HepG2 (cell line): ENCODE measurements at regions not wholly inside any gene's neighbourhood (a gene's known extent, or its start where the extent isn't known, plus 50 kb on each side); places are given as distances from the start of the nearest gene placed in this dataset.

Experiments
- ATAC-seq: fragments of 200-7000 bp; cut with Tn5 transposase; 3 replicates; pipeline ENCODE4 v1.9.1; 2020; ENCODE audit warnings: mild to moderate bottlenecking, moderate library complexity
- BruUV-seq: library from RNA; stranded (reverse); fragments of 400-500 nt; replicated peaks from 2 replicates; lab custom pipeline; 2021; lab: Mats Ljungman, UMichigan
- CTCF ChIA-PET: fragments of 300-600 bp; formaldehyde crosslinking; extraction: SDS; loops from one replicate; lab custom pipeline; 2021; ENCODE audit warnings: low total read pairs, inconsistent platforms, low intra/inter-chr PET ratio; lab: Yijun Ruan, JAX
- POLR2A ChIA-PET: fragments of 350-600 bp; sonication (Branson Sonifier 250); formaldehyde crosslinking; loops from one replicate; lab custom pipeline; 2020; ENCODE audit warnings: antibody characterized with exemption, inconsistent platforms; lab: Yijun Ruan, JAX
- DNase-seq: peaks from one replicate; pipeline ENCODE4 v3.0.0-alpha.2; 2015; ENCODE audit warnings: low spot score
- FAIRE-seq: peaks from 3 replicates; lab custom pipeline; 2011; peaks lifted over from hg19 to GRCh38; lab: Jason Lieb, UNC
- H2AFZ ChIP-seq: one replicate; pipeline ENCODE4 v1.6.1; 2011; ENCODE audit warnings: low read length, inconsistent platforms
- H3K27ac ChIP-seq: fragments of 300-600 bp; 3 replicates; pipeline ENCODE4 v1.8.0; 2011; ENCODE audit warnings: mixed run types, mild to moderate bottlenecking, mixed read lengths, low read length, inconsistent platforms; ENCODE audit not compliant: insufficient read depth; ENCODE audit errors: extremely low read length
- H3K27me3 ChIP-seq, 2 experiments: fragments of 200-600 bp in 1 of 2; 2 replicates in 1 of 2; 3 replicates in 1 of 2; pipeline versions ENCODE4 v1.6.0 to v1.8.0; 2011; ENCODE audit warnings: low read length in 2 of 2, mild to moderate bottlenecking in 2 of 2, moderate library complexity in 2 of 2, inconsistent platforms in 1 of 2; ENCODE audit not compliant: insufficient read depth in 2 of 2, control insufficient read depth in 1 of 2
- H3K36me3 ChIP-seq, 2 experiments: fragments of 200-600 bp in 1 of 2; replicated peaks in 1 of 2; 2 replicates in 1 of 2; 3 replicates in 1 of 2; pipeline versions ENCODE4 v1.5.1 to v1.8.0; 2011; ENCODE audit warnings: low read length in 2 of 2, inconsistent platforms in 1 of 2; ENCODE audit not compliant: insufficient read depth in 2 of 2, control insufficient read depth in 1 of 2
- H3K4me1 ChIP-seq: 2 replicates; pipeline ENCODE4 v1.5.1; 2012; ENCODE audit warnings: low read length, inconsistent platforms; ENCODE audit not compliant: insufficient read depth
- H3K4me2 ChIP-seq: 2 replicates; pipeline ENCODE4 v1.6.0; 2011; ENCODE audit warnings: low read depth, low read length, inconsistent platforms
- H3K4me3 ChIP-seq, 3 experiments: fragments of 200-600 bp in 1 of 3; sonication (generic), shearing (Covaris generic) in 1 of 3; replicated peaks in 1 of 3; 2 replicates each; pipeline ENCODE4 v1.5.1; 2011 to 2016; ENCODE audit warnings: low read length in 3 of 3, inconsistent platforms in 2 of 3, low read depth in 2 of 3, mild to moderate bottlenecking in 2 of 3, control low read depth in 1 of 3, mixed read lengths in 1 of 3; ENCODE audit not compliant: insufficient read depth in 1 of 3
- H3K79me2 ChIP-seq: one replicate; pipeline ENCODE4 v1.6.1; 2011; ENCODE audit warnings: low read length, inconsistent platforms; ENCODE audit not compliant: insufficient read depth
- H3K9ac ChIP-seq: 2 replicates; pipeline ENCODE4 v1.6.0; 2011; ENCODE audit warnings: mild to moderate bottlenecking, low read depth, low read length, inconsistent platforms; ENCODE audit not compliant: insufficient read depth
- H3K9me3 ChIP-seq: 2 replicates; pipeline ENCODE4 v1.5.1; 2012; ENCODE audit warnings: mild to moderate bottlenecking, low read length
- H4K20me1 ChIP-seq: 2 replicates; pipeline ENCODE4 v1.6.0; 2011; ENCODE audit warnings: inconsistent platforms, mild to moderate bottlenecking, low read length, moderate library complexity; ENCODE audit not compliant: insufficient read depth
- ATF7 ChIP-seq, 2 experiments: fragments of 450-650 bp in 1 of 2; sonication (generic) in 1 of 2; formaldehyde crosslinking in 1 of 2; IDR thresholded peaks; 2 replicates each; pipeline versions ENCODE4 v1.4.0 to v1.6.1; 2016 to 2020; ENCODE audit warnings: antibody characterized with exemption in 1 of 2, mild to moderate bottlenecking in 1 of 2, missing genetic modification reagents in 1 of 2
- CREBL2 ChIP-seq: sonication (generic); formaldehyde crosslinking; IDR thresholded peaks from 2 replicates; pipeline ENCODE4 v1.8.1; 2023; ENCODE audit warnings: missing genetic modification reagents, mild to moderate bottlenecking, borderline replicate concordance
- MAFF ChIP-seq: IDR thresholded peaks from 2 replicates; pipeline ENCODE4 v1.6.1; 2011; ENCODE audit warnings: low read depth, low read length, improper control_type of control experiment
- MAFK ChIP-seq, 2 experiments: IDR thresholded peaks in 1 of 2; conservative IDR thresholded peaks in 1 of 2; 2 replicates each; pipeline ENCODE4 v1.6.1; 2011; ENCODE audit warnings: improper control_type of control experiment in 2 of 2, low read length in 2 of 2
- MYC ChIP-seq: sonication (generic); formaldehyde crosslinking; IDR thresholded peaks from 2 replicates; pipeline ENCODE4 v1.9.0; 2021; ENCODE audit warnings: missing genetic modification reagents, borderline replicate concordance
- NR2F6 ChIP-seq, 2 experiments: IDR thresholded peaks; 2 replicates each; pipeline ENCODE4 v1.6.1; 2016; ENCODE audit warnings: antibody characterized with exemption in 1 of 2, mild to moderate bottlenecking in 1 of 2
- PATZ1 ChIP-seq: sonication (generic); formaldehyde crosslinking; IDR thresholded peaks from 2 replicates; pipeline ENCODE4 v1.4.0; 2020; ENCODE audit warnings: missing genetic modification reagents
- WGBS: methylation state at CpG from one replicate; pipeline ENCODE4 v1.1.6; 2017; ENCODE audit warnings: low lambda C conversion rate; 5-methylcytosine and 5-hydroxymethylcytosine counted together
- in situ Hi-C: cut with HindIII; loops from 2 replicates; pipeline ENCODE4 v1.10.0; 2017; ENCODE audit warnings: low pct_unique_long_range_greater_than_20kb; ENCODE audit not compliant: extremely low pct_ligation_motif_present
- intact Hi-C: fragments of 100-400 bp; cut with micrococcal nuclease; formaldehyde crosslinking; loops from one replicate; pipeline ENCODE4 v1.10.0; 2022; ENCODE audit not compliant: unreplicated experiment

GRCh38 chr1:193979219-193979618, 792.8 kb upstream of the B3GALT2 start (continued):
- no peak for TF ChIP-seq CREBL2 (CRISPR knock-in tag)

DNA sequence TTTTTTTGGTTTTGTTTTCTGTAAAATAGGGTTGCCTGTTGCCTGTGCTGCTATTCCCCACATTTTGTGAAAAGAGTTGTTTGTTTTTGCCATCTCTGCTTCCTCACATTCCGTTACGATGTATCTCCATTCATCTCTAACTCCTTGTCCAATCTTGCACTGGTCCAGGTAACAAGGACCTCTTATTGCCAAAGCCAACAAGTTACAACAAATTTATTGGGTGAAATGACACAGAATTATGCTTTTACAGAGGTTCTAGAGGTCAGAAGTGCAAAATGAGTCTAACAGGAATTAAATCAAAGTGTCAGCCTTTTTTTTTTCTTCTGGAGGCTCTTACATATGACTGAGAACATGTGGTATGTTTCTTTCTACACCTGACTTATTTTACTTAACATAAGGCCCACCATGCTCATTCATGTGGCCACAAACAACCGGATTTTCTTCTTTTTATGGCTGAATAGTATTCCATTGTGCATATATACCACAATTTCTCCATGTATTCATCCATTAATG, 787.9 kb upstream of the B3GALT2 start:
- TF ChIP-seq MYC (CRISPR knock-in tag): no peak
- TF ChIP-seq PATZ1 (CRISPR knock-in tag): no peak
- TF ChIP-seq MAFF: peak; percentile 39
- TF ChIP-seq NR2F6 (IDR thresholded peaks at IDR 0.05): no peak
- no peak for TF ChIP-seq NR2F6 (CRISPR knock-in tag; IDR thresholded peaks at IDR 0.05)
- peak in 1 of 2 experiments; percentile 75; a peak in 2 of 4 replicates for TF ChIP-seq MAFK (conservative IDR thresholded peaks at IDR 0.05 in 1 of 2, IDR thresholded peaks at IDR 0.05 in 1 of 2; ENCODE audit: low read length in 2 of 2)
- TF ChIP-seq ATF7 (IDR thresholded peaks at IDR 0.05): no peak
- no peak for TF ChIP-seq ATF7 (CRISPR knock-in tag; IDR thresholded peaks at IDR 0.05)
- no peaks in the 10 kb centered on the region for H3K36me3 ChIP-seq
- no peak overlapping the region for H3K27ac ChIP-seq
- ChIA-PET POLR2A (no interaction called here), CTCF (no interaction called here)
- no peak overlapping the region for H3K9ac ChIP-seq
- no peak overlapping the region for H2AFZ ChIP-seq
- WGBS: 1% methylated on average over 3 of the region's 3 CpGs
- no peaks in the 10 kb centered on the region for H4K20me1 ChIP-seq
- in situ Hi-C loops: no loop called here
- FAIRE-seq (no peak), ATAC-seq (no peak), DNase-seq (no peak)
- no peaks in the 10 kb centered on the region for H3K4me1 ChIP-seq
- intact Hi-C loops: no loop called here
- H3K79me2 ChIP-seq: no peaks in the 10 kb centered on the region
- H3K4me3 ChIP-seq: no peak overlapping the region
- no peaks in the 10 kb centered on the region for H3K27me3 ChIP-seq
- H3K4me2 ChIP-seq: no peak overlapping the region
- BruUV-seq: no TSS peak
- H3K9me3 ChIP-seq: no peaks in the 10 kb centered on the region
